Choroid plexus epithelial cell (primary cell): ENCODE measurements at regions not wholly inside any gene's neighbourhood (a gene's known extent, or its start where the extent isn't known, plus 50 kb on each side); places are given as distances from the start of the nearest gene placed in this dataset.

ENCODE experiments used
- DNase-seq: peaks from one replicate; pipeline ENCODE4 v3.0.0-alpha.2; 2010; ENCODE audit warnings: low read depth
- H3K4me3 ChIP-seq: 2 replicates; pipeline ENCODE4 v1.5.1; 2011; ENCODE audit warnings: low read depth, mild to moderate bottlenecking, control low read depth, low read length, moderate library complexity
- TF ChIP-seq, protein P1 (sequence below): conservative IDR thresholded peaks from 2 replicates; pipeline ENCODE4 v1.5.1; 2011; ENCODE audit warnings: low read depth, mild to moderate bottlenecking, control low read depth, inconsistent platforms, low read length, moderate library complexity

DNA sequence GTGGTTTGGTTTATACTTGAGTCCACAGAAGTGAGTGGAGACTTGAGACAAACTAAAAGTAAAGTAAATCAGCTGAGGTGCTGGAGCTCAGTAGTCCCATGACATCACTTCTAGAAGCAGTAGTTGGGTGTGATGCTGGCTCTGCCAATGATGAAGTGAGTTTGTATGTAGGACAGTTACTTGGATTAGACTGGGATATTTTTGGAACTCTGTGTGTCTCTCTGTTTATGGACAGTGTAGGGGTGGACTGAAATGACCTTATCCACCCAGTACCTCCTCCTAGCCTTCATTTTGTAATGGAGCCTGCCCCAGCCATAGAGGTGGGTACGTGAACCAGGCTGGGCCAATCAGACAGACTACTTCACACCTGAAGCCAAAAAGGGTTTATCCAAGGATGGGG, 52.2 kb downstream of the POLR1D start:
- TF ChIP-seq, protein P1, sequence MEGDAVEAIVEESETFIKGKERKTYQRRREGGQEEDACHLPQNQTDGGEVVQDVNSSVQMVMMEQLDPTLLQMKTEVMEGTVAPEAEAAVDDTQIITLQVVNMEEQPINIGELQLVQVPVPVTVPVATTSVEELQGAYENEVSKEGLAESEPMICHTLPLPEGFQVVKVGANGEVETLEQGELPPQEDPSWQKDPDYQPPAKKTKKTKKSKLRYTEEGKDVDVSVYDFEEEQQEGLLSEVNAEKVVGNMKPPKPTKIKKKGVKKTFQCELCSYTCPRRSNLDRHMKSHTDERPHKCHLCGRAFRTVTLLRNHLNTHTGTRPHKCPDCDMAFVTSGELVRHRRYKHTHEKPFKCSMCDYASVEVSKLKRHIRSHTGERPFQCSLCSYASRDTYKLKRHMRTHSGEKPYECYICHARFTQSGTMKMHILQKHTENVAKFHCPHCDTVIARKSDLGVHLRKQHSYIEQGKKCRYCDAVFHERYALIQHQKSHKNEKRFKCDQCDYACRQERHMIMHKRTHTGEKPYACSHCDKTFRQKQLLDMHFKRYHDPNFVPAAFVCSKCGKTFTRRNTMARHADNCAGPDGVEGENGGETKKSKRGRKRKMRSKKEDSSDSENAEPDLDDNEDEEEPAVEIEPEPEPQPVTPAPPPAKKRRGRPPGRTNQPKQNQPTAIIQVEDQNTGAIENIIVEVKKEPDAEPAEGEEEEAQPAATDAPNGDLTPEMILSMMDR = no peak
- DNase-seq = no peak
- no peak overlapping the region for H3K4me3 ChIP-seq

DNA sequence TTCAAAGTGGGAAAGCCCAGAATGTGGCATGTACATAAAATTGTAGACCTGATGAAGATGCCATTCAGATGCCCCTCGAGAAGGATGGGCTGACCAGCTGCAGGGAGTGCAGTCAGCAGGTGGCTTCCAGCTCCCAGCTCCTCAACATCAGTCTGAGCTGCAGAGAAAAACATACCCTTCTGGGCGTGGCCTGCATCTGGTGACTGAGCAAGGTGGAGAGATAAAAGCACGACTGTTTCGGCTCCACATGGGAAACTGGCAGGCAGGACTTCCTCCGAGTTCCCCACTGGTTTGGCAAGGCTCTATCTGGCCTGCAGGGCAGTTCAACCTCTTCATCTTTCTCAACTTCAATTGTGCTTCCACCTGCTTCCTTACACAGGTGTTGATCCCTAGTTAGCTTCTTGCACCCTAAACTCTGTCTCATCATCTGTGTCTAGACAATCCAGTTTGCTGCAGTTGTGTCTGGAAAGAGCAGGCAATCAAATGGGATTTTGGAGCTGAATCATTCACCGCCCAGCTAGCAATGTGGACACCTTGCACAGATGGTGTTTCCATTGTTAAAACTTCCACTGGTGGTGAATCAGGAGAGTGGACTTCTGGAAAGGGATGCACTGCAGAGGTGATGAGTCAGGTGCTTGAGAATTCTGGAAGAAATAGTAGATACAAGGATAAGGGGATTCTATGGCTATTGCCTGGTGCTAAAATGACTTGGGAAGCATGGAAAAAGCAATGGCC, 56.8 kb downstream of the POLR1D start:
- TF ChIP-seq, protein P1 = no peak
- DNase-seq = no peak
- no peak overlapping the region for H3K4me3 ChIP-seq

DNA sequence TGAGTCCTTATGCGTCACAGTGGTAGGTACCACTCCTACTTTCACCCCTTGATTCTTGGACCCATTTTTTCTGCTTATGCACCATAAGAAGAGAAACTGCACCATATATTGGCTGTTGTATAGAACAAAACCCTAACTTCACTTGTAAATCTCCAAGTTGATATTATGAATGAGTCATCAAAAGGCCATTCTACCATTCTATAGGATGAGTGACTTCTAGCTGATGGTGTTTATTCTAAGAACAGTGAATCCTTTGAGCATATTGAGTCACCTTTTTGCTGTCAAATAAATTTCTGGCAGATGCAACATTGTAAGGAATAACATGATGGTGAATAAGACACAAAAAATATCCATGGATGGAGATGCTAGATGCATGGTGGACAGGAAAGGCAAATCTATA, 57.7 kb downstream of the POLR1D start:
- no peak overlapping the region for H3K4me3 ChIP-seq
- DNase-seq = no peak
- TF ChIP-seq, protein P1 = no peak

DNA sequence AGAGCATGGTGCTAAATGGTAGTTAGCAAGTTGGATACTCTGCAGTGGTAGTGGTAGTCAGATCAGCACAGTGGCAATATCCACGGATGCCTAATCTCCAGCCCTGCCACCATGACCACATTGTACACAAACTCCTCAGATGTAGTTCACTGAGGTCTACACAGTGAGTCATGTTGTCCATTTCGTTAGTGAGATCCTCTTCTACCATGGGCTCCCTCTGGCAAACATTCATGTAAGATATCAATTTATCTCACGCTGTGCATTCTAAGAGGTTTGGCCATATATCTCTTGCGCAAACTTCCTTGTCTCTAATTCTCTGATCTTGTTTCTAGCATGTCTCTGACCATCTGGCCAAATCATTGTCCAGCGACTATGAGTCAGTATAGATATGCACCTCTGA, 58.2 kb downstream of the POLR1D start:
- H3K4me3 ChIP-seq = no peak overlapping the region
- TF ChIP-seq, protein P1 = no peak
- DNase-seq = no peak

DNA sequence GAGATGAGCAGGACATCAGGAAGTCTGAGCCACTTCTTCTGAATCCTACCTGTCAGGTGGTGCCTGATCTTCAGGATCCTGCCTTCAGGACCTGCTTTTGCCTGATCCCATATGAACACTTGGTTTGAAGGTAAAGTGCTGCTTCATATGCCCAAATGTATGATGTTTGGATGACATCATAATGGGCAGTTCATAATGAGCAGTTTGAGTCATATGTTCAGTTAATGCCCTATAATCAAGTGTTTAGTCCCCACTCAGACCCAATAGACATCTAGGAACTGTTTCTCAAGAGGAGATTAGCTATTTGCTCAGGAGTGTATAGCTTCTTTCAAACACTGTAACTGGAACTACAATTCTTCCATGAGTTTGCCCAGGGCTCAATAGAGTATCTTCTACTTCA, 58.8 kb downstream of the POLR1D start:
- TF ChIP-seq, protein P1 = no peak
- no peak overlapping the region for H3K4me3 ChIP-seq
- no peak for DNase-seq

DNA sequence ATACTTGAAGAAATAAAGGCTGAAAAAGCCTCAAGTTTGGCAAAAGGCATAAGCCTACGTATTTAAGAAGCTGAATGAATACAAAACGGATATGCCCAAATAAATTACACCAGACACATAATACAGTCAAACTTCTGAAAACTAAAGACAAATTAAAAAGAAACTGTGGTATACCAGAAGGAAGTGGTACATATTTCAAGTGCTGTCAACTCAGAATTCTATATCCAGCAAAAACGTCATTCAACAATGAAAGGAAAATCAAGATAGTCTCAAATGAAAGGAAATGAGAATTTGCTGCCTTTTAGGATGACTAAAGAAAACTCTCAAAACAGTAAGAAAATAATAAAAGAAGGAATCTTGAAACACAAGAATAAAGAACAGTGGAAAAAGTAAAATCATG, 69.5 kb downstream of the POLR1D start:
- H3K4me3 ChIP-seq = no peak overlapping the region
- TF ChIP-seq, protein P1 = no peak
- no peak for DNase-seq

DNA sequence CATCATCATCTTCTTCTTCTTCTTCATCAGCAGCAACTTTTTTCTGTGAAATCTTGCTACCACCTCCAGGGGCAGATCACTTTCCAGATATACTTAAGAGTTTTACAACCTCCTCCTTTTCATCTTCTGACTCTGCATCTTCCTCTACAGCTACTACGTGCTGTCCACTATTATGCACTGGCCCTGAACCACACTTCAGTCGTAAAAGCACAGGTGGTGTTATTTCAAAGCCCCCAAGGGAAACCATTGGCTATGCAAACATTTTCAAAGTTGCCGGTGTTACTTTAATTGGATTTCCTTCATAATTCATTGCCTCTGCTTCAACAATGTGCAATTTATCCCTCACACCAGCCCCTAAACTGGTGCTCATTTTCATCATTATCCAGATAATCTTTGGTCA, 75.0 kb downstream of the POLR1D start:
- no peak for DNase-seq
- TF ChIP-seq, protein P1 = no peak
- no peak overlapping the region for H3K4me3 ChIP-seq
